GM23338 (cell line): ENCODE measurements at regions not wholly inside any gene's neighbourhood (a gene's known extent, or its start where the extent isn't known, plus 50 kb on each side); places are given as distances from the start of the nearest gene placed in this dataset.

ENCODE experiments used
- ATAC-seq: fragments of 200-7000 bp; cut with Tn5 transposase; 3 replicates; pipeline ENCODE4 v1.9.1; 2020
- DNase-seq: peaks from one replicate; pipeline ENCODE4 v3.0.0-alpha.2; 2015; ENCODE audit warnings: low spot score
- H2AFZ ChIP-seq: fragments of 200-600 bp; sonication (generic); 2 replicates; pipeline ENCODE4 v1.8.0; 2016; ENCODE audit warnings: antibody characterized with exemption, mild to moderate bottlenecking, moderate library complexity
- H3F3A ChIP-seq: fragments of 200-600 bp; sonication (generic); replicated peaks from 2 replicates; pipeline ENCODE4 v1.8.0; 2017; ENCODE audit warnings: antibody characterized with exemption, mixed run types, low read depth
- H3K27ac ChIP-seq: fragments of 200-600 bp; sonication (generic); 2 replicates; pipeline ENCODE4 v1.6.1; 2016; ENCODE audit warnings: low read depth
- H3K27me3 ChIP-seq: fragments of 200-600 bp; sonication (generic); 2 replicates; pipeline ENCODE4 v1.8.0; 2016; ENCODE audit warnings: mild to moderate bottlenecking, mixed run types, moderate library complexity; ENCODE audit not compliant: insufficient read depth
- H3K36me3 ChIP-seq: fragments of 200-600 bp; sonication (generic); 2 replicates; pipeline ENCODE4 v1.8.0; 2016; ENCODE audit warnings: mild to moderate bottlenecking; ENCODE audit not compliant: insufficient read depth
- H3K4me1 ChIP-seq: fragments of 200-600 bp; sonication (generic); 2 replicates; pipeline ENCODE4 v1.8.0; 2016; ENCODE audit warnings: mild to moderate bottlenecking, moderate library complexity; ENCODE audit not compliant: insufficient read depth
- H3K4me2 ChIP-seq: fragments of 200-600 bp; sonication (generic); 2 replicates; pipeline ENCODE4 v1.7.1; 2017; ENCODE audit warnings: mixed run types
- H3K4me3 ChIP-seq: fragments of 200-600 bp; sonication (generic); 2 replicates; pipeline ENCODE4 v1.6.1; 2016; ENCODE audit warnings: mixed run types
- H3K79me2 ChIP-seq: fragments of 200-600 bp; sonication (generic); replicated peaks from 2 replicates; pipeline ENCODE4 v1.8.0; 2017; ENCODE audit warnings: mild to moderate bottlenecking; ENCODE audit not compliant: insufficient read depth
- H3K9me2 ChIP-seq: fragments of 200-600 bp; sonication (generic); 2 replicates; pipeline ENCODE4 v1.8.0; 2017; ENCODE audit not compliant: insufficient read depth
- H4K20me1 ChIP-seq: fragments of 200-600 bp; sonication (generic); replicated peaks from 2 replicates; pipeline ENCODE4 v1.8.0; 2017; ENCODE audit warnings: mild to moderate bottlenecking; ENCODE audit not compliant: insufficient read depth
- H3K27ac Mint-ChIP-seq: 2 replicates; pipeline ENCODE4 v1.8.0; 2020; ENCODE audit warnings: inconsistent platforms, mild to moderate bottlenecking, moderate library complexity, mixed read lengths
- H3K27me3 Mint-ChIP-seq: 3 replicates; pipeline ENCODE4 v1.8.0; 2022; ENCODE audit warnings: low read depth, mild to moderate bottlenecking, moderate library complexity, mixed read lengths, inconsistent platforms; ENCODE audit not compliant: insufficient read depth, poor library complexity
- H3K36me3 Mint-ChIP-seq: 3 replicates; pipeline ENCODE4 v1.8.0; 2021; ENCODE audit warnings: low read depth, mild to moderate bottlenecking, inconsistent platforms, moderate library complexity, mixed read lengths
- H3K4me1 Mint-ChIP-seq: 3 replicates; pipeline ENCODE4 v1.8.0; 2020; ENCODE audit warnings: mild to moderate bottlenecking, inconsistent platforms, mixed read lengths
- H3K4me3 Mint-ChIP-seq: 3 replicates; pipeline ENCODE4 v1.8.0; 2021; ENCODE audit warnings: moderate library complexity, mild to moderate bottlenecking, inconsistent platforms, mixed read lengths
- H3K9me3 Mint-ChIP-seq: 3 replicates; pipeline ENCODE4 v1.8.0; 2020; ENCODE audit warnings: moderate library complexity, mild to moderate bottlenecking, inconsistent platforms, mixed read lengths
- CREB1 ChIP-seq: fragments of 250-450 bp; sonication (Bioruptor Pico); IDR thresholded peaks from 2 replicates; pipeline ENCODE4 v1.5.0; 2020; ENCODE audit warnings: low read depth, mild to moderate bottlenecking, moderate library complexity
- EZH2 ChIP-seq: fragments of 200-600 bp; sonication (generic); IDR thresholded peaks from one replicate; pipeline ENCODE4 v1.8.0; 2017; ENCODE audit warnings: antibody characterized with exemption, mild to moderate bottlenecking, low read depth; ENCODE audit not compliant: unreplicated experiment
- EZH2phosphoT487 ChIP-seq: fragments of 200-600 bp; sonication (generic); IDR thresholded peaks from one replicate; pipeline ENCODE4 v1.8.1; 2018; ENCODE audit warnings: antibody characterized with exemption; ENCODE audit not compliant: unreplicated experiment
- JUNB ChIP-seq: IDR thresholded peaks from one replicate; pipeline ENCODE4 v1.6.1; 2016; ENCODE audit warnings: antibody characterized with exemption; ENCODE audit not compliant: unreplicated experiment
- NANOG ChIP-seq: IDR thresholded peaks from 2 replicates; pipeline ENCODE4 v1.6.1; 2016; ENCODE audit warnings: antibody characterized with exemption, borderline replicate concordance
- POLR2AphosphoS5 ChIP-seq: IDR thresholded peaks from 2 replicates; pipeline ENCODE4 v1.6.1; 2016; ENCODE audit warnings: antibody characterized with exemption, low read depth
- STAT1 ChIP-seq: IDR thresholded peaks from one replicate; pipeline ENCODE4 v1.6.1; 2016; ENCODE audit warnings: antibody characterized with exemption; ENCODE audit not compliant: unreplicated experiment
- ZNF114 ChIP-seq: fragments of 250-450 bp; sonication (Bioruptor Pico); IDR thresholded peaks from 2 replicates; pipeline ENCODE4 v1.5.0; 2020; ENCODE audit warnings: mild to moderate bottlenecking, moderate library complexity
- ZNF331 ChIP-seq: fragments of 250-450 bp; sonication (Bioruptor Pico); IDR thresholded peaks from 2 replicates; pipeline ENCODE4 v1.5.0; 2020; ENCODE audit warnings: low read depth, mild to moderate bottlenecking, moderate library complexity
- TF ChIP-seq, protein P1 (sequence below): IDR thresholded peaks from 2 replicates; pipeline ENCODE4 v1.6.1; 2016; ENCODE audit warnings: antibody characterized with exemption
- TF ChIP-seq, protein P2 (sequence below), 2 experiments: fragments of 200-600 bp in 1 of 2; sonication (generic) in 1 of 2; conservative IDR thresholded peaks; 2 replicates each; pipeline versions ENCODE4 v1.5.1 to v1.6.1; 2016 to 2017; ENCODE audit warnings: antibody characterized with exemption in 2 of 2, low read depth in 2 of 2, mild to moderate bottlenecking in 2 of 2, moderate library complexity in 1 of 2
- TF ChIP-seq, protein P3 (sequence below): IDR thresholded peaks from one replicate; pipeline ENCODE4 v1.6.1; 2018; ENCODE audit warnings: antibody characterized with exemption; ENCODE audit not compliant: unreplicated experiment
- TF ChIP-seq, protein P4 (sequence below): fragments of 250-450 bp; sonication (Bioruptor Pico); IDR thresholded peaks from 2 replicates; pipeline ENCODE4 v1.5.0; 2020; ENCODE audit warnings: mild to moderate bottlenecking, moderate library complexity

DNA sequence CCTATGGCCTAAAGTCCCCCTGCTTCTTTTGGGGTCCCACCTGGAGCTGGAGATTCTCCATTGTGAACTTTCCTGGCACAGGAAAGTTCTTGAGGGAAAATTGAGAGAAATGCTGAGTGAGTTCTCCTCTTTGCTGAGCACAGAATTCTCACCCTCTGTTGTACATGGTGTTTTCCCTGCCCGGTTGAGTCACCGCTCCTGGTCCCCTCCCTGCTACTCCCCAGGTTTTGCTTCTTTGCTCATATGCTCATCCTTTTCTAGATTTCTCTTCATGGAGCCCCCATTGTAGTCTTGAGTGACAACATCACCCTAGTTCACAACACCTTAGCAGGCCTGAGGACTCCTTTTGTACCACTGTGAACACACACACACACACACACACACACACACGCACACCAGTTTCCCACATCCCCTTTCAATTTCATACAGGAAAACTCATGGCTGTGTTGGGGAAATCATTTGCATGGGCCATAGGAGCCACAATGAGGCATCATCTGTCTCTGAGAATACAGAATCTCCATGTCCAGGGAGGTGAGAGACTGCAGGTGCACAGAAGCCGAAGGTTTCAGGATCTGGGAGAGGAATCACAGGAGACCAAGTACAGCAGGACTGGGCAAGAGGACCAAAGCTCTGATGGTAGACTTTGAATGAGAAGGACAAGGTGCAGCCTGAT is 585.3 kb downstream of the GOLGA6L6 start:
- H3K27me3 Mint-ChIP-seq: peaks cover 2% of the 10 kb centered on the region
- Histone ChIP-seq H3K4me2 (no peak overlapping the region), H3K4me1 (no peaks in the 10 kb centered on the region), H3K79me2 (no peaks in the 10 kb centered on the region), H3K27me3 (no peaks in the 10 kb centered on the region), H3K27ac (no peak overlapping the region), H3F3A (no peaks in the 10 kb centered on the region), H3K9me2 (no peaks in the 10 kb centered on the region), H2AFZ (no peak overlapping the region), H3K4me3 (no peak overlapping the region), H3K36me3 (0 out of 2 replicates have a peak, but pooled peaks cover 4% of the 10 kb centered on the region), H4K20me1 (no peaks in the 10 kb centered on the region)
- TF ChIP-seq CREB1 (CRISPR knock-in tag): no peak
- no peak for TF ChIP-seq ZNF331
- TF ChIP-seq POLR2AphosphoS5: no peak
- TF ChIP-seq, protein P1, sequence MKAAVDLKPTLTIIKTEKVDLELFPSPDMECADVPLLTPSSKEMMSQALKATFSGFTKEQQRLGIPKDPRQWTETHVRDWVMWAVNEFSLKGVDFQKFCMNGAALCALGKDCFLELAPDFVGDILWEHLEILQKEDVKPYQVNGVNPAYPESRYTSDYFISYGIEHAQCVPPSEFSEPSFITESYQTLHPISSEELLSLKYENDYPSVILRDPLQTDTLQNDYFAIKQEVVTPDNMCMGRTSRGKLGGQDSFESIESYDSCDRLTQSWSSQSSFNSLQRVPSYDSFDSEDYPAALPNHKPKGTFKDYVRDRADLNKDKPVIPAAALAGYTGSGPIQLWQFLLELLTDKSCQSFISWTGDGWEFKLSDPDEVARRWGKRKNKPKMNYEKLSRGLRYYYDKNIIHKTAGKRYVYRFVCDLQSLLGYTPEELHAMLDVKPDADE: no peak
- TF ChIP-seq NANOG: no peak
- TF ChIP-seq, protein P2, sequence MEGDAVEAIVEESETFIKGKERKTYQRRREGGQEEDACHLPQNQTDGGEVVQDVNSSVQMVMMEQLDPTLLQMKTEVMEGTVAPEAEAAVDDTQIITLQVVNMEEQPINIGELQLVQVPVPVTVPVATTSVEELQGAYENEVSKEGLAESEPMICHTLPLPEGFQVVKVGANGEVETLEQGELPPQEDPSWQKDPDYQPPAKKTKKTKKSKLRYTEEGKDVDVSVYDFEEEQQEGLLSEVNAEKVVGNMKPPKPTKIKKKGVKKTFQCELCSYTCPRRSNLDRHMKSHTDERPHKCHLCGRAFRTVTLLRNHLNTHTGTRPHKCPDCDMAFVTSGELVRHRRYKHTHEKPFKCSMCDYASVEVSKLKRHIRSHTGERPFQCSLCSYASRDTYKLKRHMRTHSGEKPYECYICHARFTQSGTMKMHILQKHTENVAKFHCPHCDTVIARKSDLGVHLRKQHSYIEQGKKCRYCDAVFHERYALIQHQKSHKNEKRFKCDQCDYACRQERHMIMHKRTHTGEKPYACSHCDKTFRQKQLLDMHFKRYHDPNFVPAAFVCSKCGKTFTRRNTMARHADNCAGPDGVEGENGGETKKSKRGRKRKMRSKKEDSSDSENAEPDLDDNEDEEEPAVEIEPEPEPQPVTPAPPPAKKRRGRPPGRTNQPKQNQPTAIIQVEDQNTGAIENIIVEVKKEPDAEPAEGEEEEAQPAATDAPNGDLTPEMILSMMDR (conservative IDR thresholded peaks at IDR 0.05; ENCODE audit: low read depth in 2 of 2): no peak
- TF ChIP-seq, protein P3, sequence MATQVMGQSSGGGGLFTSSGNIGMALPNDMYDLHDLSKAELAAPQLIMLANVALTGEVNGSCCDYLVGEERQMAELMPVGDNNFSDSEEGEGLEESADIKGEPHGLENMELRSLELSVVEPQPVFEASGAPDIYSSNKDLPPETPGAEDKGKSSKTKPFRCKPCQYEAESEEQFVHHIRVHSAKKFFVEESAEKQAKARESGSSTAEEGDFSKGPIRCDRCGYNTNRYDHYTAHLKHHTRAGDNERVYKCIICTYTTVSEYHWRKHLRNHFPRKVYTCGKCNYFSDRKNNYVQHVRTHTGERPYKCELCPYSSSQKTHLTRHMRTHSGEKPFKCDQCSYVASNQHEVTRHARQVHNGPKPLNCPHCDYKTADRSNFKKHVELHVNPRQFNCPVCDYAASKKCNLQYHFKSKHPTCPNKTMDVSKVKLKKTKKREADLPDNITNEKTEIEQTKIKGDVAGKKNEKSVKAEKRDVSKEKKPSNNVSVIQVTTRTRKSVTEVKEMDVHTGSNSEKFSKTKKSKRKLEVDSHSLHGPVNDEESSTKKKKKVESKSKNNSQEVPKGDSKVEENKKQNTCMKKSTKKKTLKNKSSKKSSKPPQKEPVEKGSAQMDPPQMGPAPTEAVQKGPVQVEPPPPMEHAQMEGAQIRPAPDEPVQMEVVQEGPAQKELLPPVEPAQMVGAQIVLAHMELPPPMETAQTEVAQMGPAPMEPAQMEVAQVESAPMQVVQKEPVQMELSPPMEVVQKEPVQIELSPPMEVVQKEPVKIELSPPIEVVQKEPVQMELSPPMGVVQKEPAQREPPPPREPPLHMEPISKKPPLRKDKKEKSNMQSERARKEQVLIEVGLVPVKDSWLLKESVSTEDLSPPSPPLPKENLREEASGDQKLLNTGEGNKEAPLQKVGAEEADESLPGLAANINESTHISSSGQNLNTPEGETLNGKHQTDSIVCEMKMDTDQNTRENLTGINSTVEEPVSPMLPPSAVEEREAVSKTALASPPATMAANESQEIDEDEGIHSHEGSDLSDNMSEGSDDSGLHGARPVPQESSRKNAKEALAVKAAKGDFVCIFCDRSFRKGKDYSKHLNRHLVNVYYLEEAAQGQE: no peak
- no peak for TF ChIP-seq EZH2
- TF ChIP-seq, protein P4, sequence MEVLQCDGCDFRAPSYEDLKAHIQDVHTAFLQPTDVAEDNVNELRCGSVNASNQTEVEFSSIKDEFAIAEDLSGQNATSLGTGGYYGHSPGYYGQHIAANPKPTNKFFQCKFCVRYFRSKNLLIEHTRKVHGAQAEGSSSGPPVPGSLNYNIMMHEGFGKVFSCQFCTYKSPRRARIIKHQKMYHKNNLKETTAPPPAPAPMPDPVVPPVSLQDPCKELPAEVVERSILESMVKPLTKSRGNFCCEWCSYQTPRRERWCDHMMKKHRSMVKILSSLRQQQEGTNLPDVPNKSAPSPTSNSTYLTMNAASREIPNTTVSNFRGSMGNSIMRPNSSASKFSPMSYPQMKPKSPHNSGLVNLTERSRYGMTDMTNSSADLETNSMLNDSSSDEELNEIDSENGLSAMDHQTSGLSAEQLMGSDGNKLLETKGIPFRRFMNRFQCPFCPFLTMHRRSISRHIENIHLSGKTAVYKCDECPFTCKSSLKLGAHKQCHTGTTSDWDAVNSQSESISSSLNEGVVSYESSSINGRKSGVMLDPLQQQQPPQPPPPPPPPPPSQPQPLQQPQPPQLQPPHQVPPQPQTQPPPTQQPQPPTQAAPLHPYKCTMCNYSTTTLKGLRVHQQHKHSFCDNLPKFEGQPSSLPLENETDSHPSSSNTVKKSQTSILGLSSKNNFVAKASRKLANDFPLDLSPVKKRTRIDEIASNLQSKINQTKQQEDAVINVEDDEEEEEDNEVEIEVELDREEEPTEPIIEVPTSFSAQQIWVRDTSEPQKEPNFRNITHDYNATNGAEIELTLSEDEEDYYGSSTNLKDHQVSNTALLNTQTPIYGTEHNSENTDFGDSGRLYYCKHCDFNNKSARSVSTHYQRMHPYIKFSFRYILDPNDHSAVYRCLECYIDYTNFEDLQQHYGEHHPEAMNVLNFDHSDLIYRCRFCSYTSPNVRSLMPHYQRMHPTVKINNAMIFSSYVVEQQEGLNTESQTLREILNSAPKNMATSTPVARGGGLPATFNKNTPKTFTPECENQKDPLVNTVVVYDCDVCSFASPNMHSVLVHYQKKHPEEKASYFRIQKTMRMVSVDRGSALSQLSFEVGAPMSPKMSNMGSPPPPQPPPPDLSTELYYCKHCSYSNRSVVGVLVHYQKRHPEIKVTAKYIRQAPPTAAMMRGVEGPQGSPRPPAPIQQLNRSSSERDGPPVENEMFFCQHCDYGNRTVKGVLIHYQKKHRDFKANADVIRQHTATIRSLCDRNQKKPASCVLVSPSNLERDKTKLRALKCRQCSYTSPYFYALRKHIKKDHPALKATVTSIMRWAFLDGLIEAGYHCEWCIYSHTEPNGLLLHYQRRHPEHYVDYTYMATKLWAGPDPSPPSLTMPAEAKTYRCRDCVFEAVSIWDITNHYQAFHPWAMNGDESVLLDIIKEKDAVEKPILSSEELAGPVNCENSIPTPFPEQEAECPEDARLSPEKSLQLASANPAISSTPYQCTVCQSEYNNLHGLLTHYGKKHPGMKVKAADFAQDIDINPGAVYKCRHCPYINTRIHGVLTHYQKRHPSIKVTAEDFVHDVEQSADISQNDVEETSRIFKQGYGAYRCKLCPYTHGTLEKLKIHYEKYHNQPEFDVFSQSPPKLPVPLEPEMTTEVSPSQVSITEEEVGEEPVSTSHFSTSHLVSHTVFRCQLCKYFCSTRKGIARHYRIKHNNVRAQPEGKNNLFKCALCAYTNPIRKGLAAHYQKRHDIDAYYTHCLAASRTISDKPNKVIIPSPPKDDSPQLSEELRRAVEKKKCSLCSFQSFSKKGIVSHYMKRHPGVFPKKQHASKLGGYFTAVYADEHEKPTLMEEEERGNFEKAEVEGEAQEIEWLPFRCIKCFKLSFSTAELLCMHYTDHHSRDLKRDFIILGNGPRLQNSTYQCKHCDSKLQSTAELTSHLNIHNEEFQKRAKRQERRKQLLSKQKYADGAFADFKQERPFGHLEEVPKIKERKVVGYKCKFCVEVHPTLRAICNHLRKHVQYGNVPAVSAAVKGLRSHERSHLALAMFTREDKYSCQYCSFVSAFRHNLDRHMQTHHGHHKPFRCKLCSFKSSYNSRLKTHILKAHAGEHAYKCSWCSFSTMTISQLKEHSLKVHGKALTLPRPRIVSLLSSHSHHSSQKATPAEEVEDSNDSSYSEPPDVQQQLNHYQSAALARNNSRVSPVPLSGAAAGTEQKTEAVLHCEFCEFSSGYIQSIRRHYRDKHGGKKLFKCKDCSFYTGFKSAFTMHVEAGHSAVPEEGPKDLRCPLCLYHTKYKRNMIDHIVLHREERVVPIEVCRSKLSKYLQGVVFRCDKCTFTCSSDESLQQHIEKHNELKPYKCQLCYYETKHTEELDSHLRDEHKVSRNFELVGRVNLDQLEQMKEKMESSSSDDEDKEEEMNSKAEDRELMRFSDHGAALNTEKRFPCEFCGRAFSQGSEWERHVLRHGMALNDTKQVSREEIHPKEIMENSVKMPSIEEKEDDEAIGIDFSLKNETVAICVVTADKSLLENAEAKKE: no peak
- TF ChIP-seq JUNB: no peak
- no peak for TF ChIP-seq STAT1
- no peak for TF ChIP-seq ZNF114
- TF ChIP-seq EZH2phosphoT487: no peak
- H3K27ac Mint-ChIP-seq: no peak overlapping the region
- H3K4me3 Mint-ChIP-seq: no peak overlapping the region
- no peaks in the 10 kb centered on the region for H3K4me1 Mint-ChIP-seq
- no peak for ATAC-seq
- no peak for DNase-seq
- H3K36me3 Mint-ChIP-seq: peaks cover 36% of the 10 kb centered on the region
- peaks cover 96% of the 10 kb centered on the region for H3K9me3 Mint-ChIP-seq
